ENCODE measurements at regions not wholly inside any gene's neighbourhood (a gene's known extent, or its start where the extent isn't known, plus 50 kb on each side); places are given as distances from the start of the nearest gene placed in this dataset.

GRCh38 chr5:147051193-147051592 lies 172.6 kb upstream of the PPP2R2B start:
- H3K79me2 ChIP-seq (ENCODE audit: control insufficient read depth, insufficient read depth, low read length): no peaks in the 10 kb centered on the region
- CTCF ChIA-PET: no interaction called here
- no peaks in the 10 kb centered on the region for H3K4me1 ChIP-seq (ENCODE audit: control insufficient read depth, extremely low read depth, insufficient read depth, low read length)
- POLR2A ChIA-PET: no interaction called here
- no peak overlapping the region for H3K27ac ChIP-seq (ENCODE audit: insufficient read depth, low read depth, low read length)
- BruUV-seq (replicated peaks): no TSS peak
- no peak overlapping the region for H2AFZ ChIP-seq (ENCODE audit: low read depth, low read length)
- TF ChIP-seq FOS (IDR thresholded peaks at IDR 0.05; ENCODE audit: borderline replicate concordance, insufficient read depth, low read length): no peak
- no peak for TF ChIP-seq EZH2 (IDR thresholded peaks at IDR 0.05; ENCODE audit: borderline replicate concordance, low read depth, low read length, severe bottlenecking)
- no peak for TF ChIP-seq MYC (IDR thresholded peaks at IDR 0.05; ENCODE audit: low read depth, low read length)
- TF ChIP-seq POLR2A (IDR thresholded peaks at IDR 0.05; ENCODE audit: low read depth, low read length): no peak
- no peak for TF ChIP-seq CTCF (IDR thresholded peaks at IDR 0.05; ENCODE audit: extremely low read depth in 1 of 2, insufficient read depth in 1 of 2, low read depth in 1 of 2, low read length in 2 of 2)
- no peak for TF ChIP-seq MAX (IDR thresholded peaks at IDR 0.05; ENCODE audit: insufficient read depth, insufficient read length)
- no peak for TF ChIP-seq POLR2AphosphoS5 (IDR thresholded peaks at IDR 0.05; ENCODE audit: insufficient read depth, low read depth, low read length)
- TF ChIP-seq GATA2 (IDR thresholded peaks at IDR 0.05; ENCODE audit: insufficient read depth, insufficient read length, low read depth, low read length): no peak
- H3K9me1 ChIP-seq (replicated peaks; ENCODE audit: control insufficient read depth, extremely low read depth, insufficient read depth, low read length): no peaks in the 10 kb centered on the region
- intact Hi-C loops (cut with micrococcal nuclease): no loop called here
- H3K9me3 ChIP-seq (replicated peaks; ENCODE audit: control insufficient read depth, insufficient read depth, low read length): no peaks in the 10 kb centered on the region
- no peak for FAIRE-seq
- H3K9ac ChIP-seq (replicated peaks; ENCODE audit: extremely low read depth, insufficient read depth, low read length): no peak overlapping the region
- H3K4me2 ChIP-seq (ENCODE audit: insufficient read depth, low read length): no peak overlapping the region
- H3K4me3 ChIP-seq (replicated peaks in 1 of 3; ENCODE audit: insufficient read depth in 1 of 3, low read depth in 1 of 3, low read length in 3 of 3): no peak overlapping the region
- H3K27me3 ChIP-seq (ENCODE audit: control insufficient read depth in 2 of 2, insufficient read depth in 2 of 2, low read length in 2 of 2): no peaks in the 10 kb centered on the region
- no peak for DNase-seq (ENCODE audit: low read depth, low spot score)
- dilution Hi-C loops (cut with MboI; ENCODE audit: extremely low pct_ligation_motif_present, low sequenced_read_pairs): no loop called here
- no peaks in the 10 kb centered on the region for H4K20me1 ChIP-seq (replicated peaks; ENCODE audit: control insufficient read depth, extremely low read depth, insufficient read depth, low read length)
- no peaks in the 10 kb centered on the region for H3K36me3 ChIP-seq (ENCODE audit: control insufficient read depth in 2 of 2, extremely low read depth in 1 of 2, insufficient read depth in 2 of 2, low read length in 2 of 2)

All from endothelial cell of umbilical vein (primary cell).